ENCODE measurements at regions not wholly inside any gene's neighbourhood (a gene's known extent, or its start where the extent isn't known, plus 50 kb on each side); places are given as distances from the start of the nearest gene placed in this dataset.
"Not testable (repeated sequence)": the region's sequence is repeated elsewhere in the genome, so short reads cannot be mapped to it uniquely, and the experiment has no call there.

- TF ChIP-seq SUZ12 (IDR thresholded peaks at IDR 0.05; ENCODE audit: extremely low read depth, insufficient read depth, insufficient read length); ZNF274 (IDR thresholded peaks at IDR 0.05; ENCODE audit: low read depth, low read length): not testable (repeated sequence)
Measured at GRCh38 chr11:25280821-25281220, 784.0 kb downstream of the LUZP2 start.

Measured in NT2/D1 (cell line).